Tibial nerve (tissue), 4 donors: ENCODE measurements at regions not wholly inside any gene's neighbourhood (a gene's known extent, or its start where the extent isn't known, plus 50 kb on each side); places are given as distances from the start of the nearest gene placed in this dataset.

Experiments
- CTCF ChIP-seq, 5 experiments: fragments of 200-600 bp in 3 of 5; fragments of 450-650 bp in 2 of 5; sonication (generic) in 3 of 5; IDR thresholded peaks; one replicate each; pipeline ENCODE4 v1.5.1; 2016 to 2019; ENCODE audit warnings: antibody characterized with exemption in 5 of 5, mild to moderate bottlenecking in 3 of 5, moderate library complexity in 2 of 5
- EP300 ChIP-seq, 2 donors: sonication (generic); formaldehyde crosslinking; IDR thresholded peaks; one replicate each; pipeline ENCODE4 v1.6.1; 2017; ENCODE audit warnings: antibody characterized with exemption in 2 of 2, mild to moderate bottlenecking in 1 of 2
- POLR2A ChIP-seq, 2 donors: fragments of 450-650 bp; IDR thresholded peaks; one replicate each; pipeline ENCODE4 v1.6.1; 2017; ENCODE audit warnings: antibody characterized with exemption in 2 of 2, mild to moderate bottlenecking in 2 of 2, moderate library complexity in 2 of 2

GRCh38 chr12:77678621-77679020 lies 152.1 kb upstream of the NAV3 start:
- TF ChIP-seq CTCF (IDR thresholded peaks at IDR 0.05), result no peak
- no peak for TF ChIP-seq POLR2A (IDR thresholded peaks at IDR 0.05)
- TF ChIP-seq EP300 (IDR thresholded peaks at IDR 0.05), result no peak
